Subcutaneous abdominal adipose tissue (tissue), 5 donors: ENCODE measurements at regions not wholly inside any gene's neighbourhood (a gene's known extent, or its start where the extent isn't known, plus 50 kb on each side); places are given as distances from the start of the nearest gene placed in this dataset.

Source experiments
- H3K27ac ChIP-seq: one replicate; pipeline ENCODE4 v1.7.0; 2013; ENCODE audit warnings: low read depth, mild to moderate bottlenecking, inconsistent platforms, low read length, moderate library complexity
- H3K27me3 ChIP-seq, 5 donors: one replicate each; pipeline ENCODE4 v1.7.0; 2013; ENCODE audit warnings: low read length in 5 of 5, inconsistent platforms in 1 of 5; ENCODE audit not compliant: control insufficient read depth in 5 of 5, insufficient read depth in 4 of 5
- H3K36me3 ChIP-seq, 5 donors: one replicate each; pipeline ENCODE4 v1.7.0; 2013; ENCODE audit warnings: low read length in 5 of 5; ENCODE audit not compliant: control insufficient read depth in 5 of 5, insufficient read depth in 5 of 5
- H3K4me1 ChIP-seq, 5 donors: one replicate each; pipeline ENCODE4 v1.7.0; 2013; ENCODE audit warnings: low read length in 5 of 5, mild to moderate bottlenecking in 3 of 5, moderate library complexity in 1 of 5; ENCODE audit not compliant: control insufficient read depth in 5 of 5, insufficient read depth in 5 of 5
- H3K4me3 ChIP-seq, 5 donors: one replicate each; pipeline ENCODE4 v1.7.0; 2013; ENCODE audit warnings: low read length in 5 of 5, low read depth in 1 of 5
- H3K9ac ChIP-seq, 5 donors: one replicate each; pipeline ENCODE4 v1.7.0; 2013; ENCODE audit warnings: low read length in 5 of 5, mild to moderate bottlenecking in 4 of 5, moderate library complexity in 3 of 5
- H3K9me3 ChIP-seq, 5 donors: one replicate each; pipeline ENCODE4 v1.7.0; 2013; ENCODE audit warnings: low read length in 5 of 5; ENCODE audit not compliant: control insufficient read depth in 5 of 5
- donor health status: healthy.
- donor health status: healthy.
- donor health status: healthy.
- donor health status: healthy.
- donor health status: healthy.

GRCh38 chrX:15128861-15129260 lies 141.0 kb downstream of the ASB9 start:
- H3K27me3 ChIP-seq = peaks cover 0 to 8% (median 4%) of the 10 kb centered on the region in 5 donors
- H3K36me3 ChIP-seq = no peaks in the 10 kb centered on the region
- H3K9ac ChIP-seq = no peak overlapping the region
- no peaks in the 10 kb centered on the region for H3K9me3 ChIP-seq
- no peak overlapping the region for H3K4me3 ChIP-seq
- H3K4me1 ChIP-seq = no peaks in the 10 kb centered on the region
- no peak overlapping the region for H3K27ac ChIP-seq

- Histone ChIP-seq H3K4me1 (no peaks in the 10 kb centered on the region), H3K27ac (no peak overlapping the region), H3K9ac (no peak overlapping the region), H3K4me3 (no peak overlapping the region), H3K9me3 (no peaks in the 10 kb centered on the region), H3K27me3 (peaks cover 0 to 4% (median 2%) of the 10 kb centered on the region in 5 donors), H3K36me3 (no peaks in the 10 kb centered on the region)
Measured at GRCh38 chrX:15127010-15127409, 142.9 kb downstream of the ASB9 start.

GRCh38 chrX:15116900-15117299 lies 153.0 kb downstream of the ASB9 start:
- no peak overlapping the region for H3K27ac ChIP-seq
- H3K9me3 ChIP-seq = peaks cover 0 to 8% (median 0%) of the 10 kb centered on the region in 5 donors
- no peak overlapping the region for H3K4me3 ChIP-seq
- no peaks in the 10 kb centered on the region for H3K4me1 ChIP-seq
- no peaks in the 10 kb centered on the region for H3K36me3 ChIP-seq
- peaks cover 2 to 6% (median 4%) of the 10 kb centered on the region in 5 donors for H3K27me3 ChIP-seq
- no peak overlapping the region for H3K9ac ChIP-seq

GRCh38 chrX:15114743-15115566 lies 154.9 kb downstream of the ASB9 start:
- H3K36me3 ChIP-seq = no peaks in the 10 kb centered on the region
- no peak overlapping the region for H3K4me3 ChIP-seq
- peaks cover 0 to 8% (median 0%) of the 10 kb centered on the region in 5 donors for H3K9me3 ChIP-seq
- H3K27me3 ChIP-seq = peaks cover 0 to 6% (median 0%) of the 10 kb centered on the region in 5 donors
- H3K4me1 ChIP-seq = no peaks in the 10 kb centered on the region
- no peak overlapping the region for H3K27ac ChIP-seq
- H3K9ac ChIP-seq = no peak overlapping the region

- Histone ChIP-seq H3K36me3 (no peaks in the 10 kb centered on the region), H3K27ac (no peak overlapping the region), H3K27me3 (peaks cover 0 to 2% (median 0%) of the 10 kb centered on the region in 5 donors), H3K4me3 (peak overlapping the region in 1 of 5 donors; percentile 3), H3K9me3 (peaks cover 0 to 13% (median 8%) of the 10 kb centered on the region in 5 donors), H3K4me1 (no peaks in the 10 kb centered on the region), H3K9ac (no peak overlapping the region)
Measured at GRCh38 chrX:15107367-15107988, 162.4 kb downstream of the ASB9 start.

DNA sequence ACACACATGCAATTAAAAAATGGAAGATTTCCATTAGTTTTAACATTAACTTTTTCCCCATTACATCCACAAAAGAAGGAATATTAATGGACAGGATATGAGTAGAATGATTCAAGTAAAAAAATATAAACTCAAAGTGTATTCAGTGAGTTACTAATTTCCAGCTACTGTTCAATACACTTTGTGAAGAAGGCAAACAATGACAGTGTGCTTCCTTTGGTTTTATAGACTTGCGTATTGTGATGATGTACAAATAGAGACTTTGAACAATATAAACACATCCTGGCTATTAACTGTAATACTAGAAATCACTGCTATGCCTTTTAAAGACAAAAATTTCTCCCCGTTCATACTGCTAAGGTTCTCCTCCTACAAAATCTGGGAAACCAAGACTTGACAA lies 171.4 kb downstream of the ASB9 start:
- no peak overlapping the region for H3K4me3 ChIP-seq
- H3K27me3 ChIP-seq = peaks cover 0 to 2% (median 0%) of the 10 kb centered on the region in 5 donors
- no peaks in the 10 kb centered on the region for H3K9me3 ChIP-seq
- H3K36me3 ChIP-seq = no peaks in the 10 kb centered on the region
- H3K4me1 ChIP-seq = no peaks in the 10 kb centered on the region
- H3K27ac ChIP-seq = no peak overlapping the region
- H3K9ac ChIP-seq = no peak overlapping the region

- Histone ChIP-seq H3K27ac (no peak overlapping the region), H3K9me3 (no peaks in the 10 kb centered on the region), H3K27me3 (peaks cover 0 to 4% (median 0%) of the 10 kb centered on the region in 5 donors), H3K36me3 (no peaks in the 10 kb centered on the region), H3K9ac (no peak overlapping the region), H3K4me3 (no peak overlapping the region), H3K4me1 (no peaks in the 10 kb centered on the region)
Measured at GRCh38 chrX:15087747-15088146, 182.1 kb downstream of the ASB9 start.

DNA sequence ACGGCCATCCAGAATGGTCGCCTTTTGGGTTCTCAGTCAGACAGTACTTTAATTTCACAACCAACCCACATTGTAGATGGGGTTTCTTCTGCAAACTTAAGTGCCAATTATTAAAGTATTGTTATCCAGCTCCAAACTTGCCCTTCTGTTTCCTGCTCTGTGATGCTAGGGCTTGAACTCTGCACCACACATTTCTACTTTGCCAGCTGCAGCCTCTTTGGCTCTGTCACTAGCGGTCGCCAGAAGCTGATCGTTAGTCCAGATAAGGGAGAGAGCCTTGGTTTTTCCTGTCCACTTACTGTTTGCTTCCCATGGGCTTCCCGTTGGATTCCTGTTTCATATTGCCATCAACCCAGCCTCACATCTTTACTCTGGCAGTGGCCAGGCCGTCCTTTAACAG lies 196.6 kb downstream of the ASB9 start:
- Histone ChIP-seq H3K9ac (no peak overlapping the region), H3K4me3 (no peak overlapping the region), H3K27me3 (peaks cover 0 to 6% (median 0%) of the 10 kb centered on the region in 5 donors), H3K4me1 (no peaks in the 10 kb centered on the region), H3K27ac (no peak overlapping the region), H3K36me3 (no peaks in the 10 kb centered on the region), H3K9me3 (peaks cover 0 to under 1% (median 0%) of the 10 kb centered on the region in 5 donors)

DNA sequence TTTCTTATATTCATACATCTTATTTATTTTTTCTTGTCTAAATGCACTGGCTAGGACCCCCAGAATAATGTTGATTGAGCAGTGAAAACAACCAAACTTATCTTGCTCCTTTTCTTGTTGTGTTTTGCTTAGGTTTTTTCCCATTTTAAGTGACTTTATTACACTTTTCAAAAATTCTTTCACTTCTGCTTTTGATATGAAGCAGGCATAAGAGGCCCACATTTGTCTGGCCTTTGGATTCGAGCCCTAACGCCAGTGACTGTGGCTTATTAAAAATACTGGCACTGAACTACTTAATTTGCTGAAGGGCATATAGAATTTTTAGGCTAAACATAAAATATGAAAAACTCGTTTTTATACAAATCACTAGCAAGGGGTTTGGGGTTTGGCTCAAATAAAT lies 197.0 kb downstream of the ASB9 start:
- Histone ChIP-seq H3K4me1 (no peaks in the 10 kb centered on the region), H3K9me3 (no peaks in the 10 kb centered on the region), H3K36me3 (no peaks in the 10 kb centered on the region), H3K4me3 (no peak overlapping the region), H3K9ac (no peak overlapping the region), H3K27ac (no peak overlapping the region), H3K27me3 (peaks cover 0 to 6% (median 0%) of the 10 kb centered on the region in 5 donors)

GRCh38 chrX:15072259-15072658 lies 197.6 kb downstream of the ASB9 start:
- no peaks in the 10 kb centered on the region for H3K36me3 ChIP-seq
- no peak overlapping the region for H3K9ac ChIP-seq
- no peak overlapping the region for H3K4me3 ChIP-seq
- peaks cover 0 to 6% (median 0%) of the 10 kb centered on the region in 5 donors for H3K27me3 ChIP-seq
- H3K4me1 ChIP-seq = no peaks in the 10 kb centered on the region
- no peak overlapping the region for H3K27ac ChIP-seq
- H3K9me3 ChIP-seq = no peaks in the 10 kb centered on the region
